CD4-positive, alpha-beta T cell treated with Interleukin-6 for 4 hours (primary cell): ENCODE measurements at regions not wholly inside any gene's neighbourhood (a gene's known extent, or its start where the extent isn't known, plus 50 kb on each side); places are given as distances from the start of the nearest gene placed in this dataset.

Experiments used
- DNase-seq: peaks from one replicate; pipeline ENCODE4 v3.0.0-alpha.2; 2020; ENCODE audit warnings: mixed read lengths

DNA sequence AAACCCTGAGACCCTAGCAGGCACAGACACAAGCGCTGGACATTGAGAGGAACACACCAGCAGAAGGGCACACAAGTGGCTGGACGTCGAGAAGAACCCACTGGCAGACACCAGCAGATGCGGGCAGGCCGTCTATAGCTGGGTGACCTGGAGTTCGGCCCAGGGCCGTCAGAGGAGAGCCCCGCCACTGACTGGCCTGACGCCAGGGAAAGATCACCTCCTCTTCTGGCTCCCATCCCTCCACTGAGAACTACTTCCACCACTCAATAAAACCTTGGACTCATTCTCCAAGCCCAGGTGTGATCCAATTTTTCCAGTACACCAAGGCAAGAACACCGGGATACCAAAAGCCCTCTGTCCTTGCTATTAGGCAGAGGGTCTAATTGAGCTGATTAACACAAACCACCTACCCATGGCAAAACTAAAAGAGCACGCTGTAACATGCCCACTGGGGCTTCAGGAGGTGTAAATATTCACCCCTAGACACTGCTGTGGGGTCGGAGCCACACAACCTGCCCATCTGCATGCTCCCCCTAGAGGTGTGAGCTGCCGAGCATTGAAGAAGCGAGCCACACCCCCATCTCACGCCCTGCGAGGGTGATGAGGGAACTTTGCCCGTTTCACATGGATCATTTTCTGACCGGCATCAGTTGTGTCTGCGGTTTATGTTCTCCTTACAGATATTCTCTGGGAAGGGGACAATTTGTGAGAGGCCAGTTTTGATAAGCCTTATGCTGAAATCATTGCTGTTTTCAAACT is 104.8 kb downstream of the HLX start:
- no peak for DNase-seq

GRCh38 chr1:220990427-220991339 is 111.4 kb downstream of the HLX start:
- DNase-seq: no peak

DNA sequence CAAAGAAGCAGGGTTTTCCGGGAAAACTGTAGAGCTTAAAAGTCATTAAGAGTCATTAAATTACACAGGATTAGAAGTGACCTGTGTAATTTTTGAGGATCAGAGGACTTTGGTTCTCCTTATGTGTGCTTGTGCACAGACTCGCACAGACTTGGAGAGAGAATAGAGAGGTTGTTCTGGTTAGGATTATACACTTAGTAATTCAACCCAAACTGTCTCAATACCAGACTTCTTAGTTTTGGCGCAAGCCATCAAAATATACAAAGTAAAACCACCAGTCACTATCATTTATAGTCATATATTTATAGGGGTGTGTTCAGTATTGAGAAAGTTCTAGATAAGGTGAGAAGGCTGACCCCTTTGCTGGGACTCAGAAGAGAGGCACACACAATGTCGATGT is 112.3 kb downstream of the HLX start:
- no peak for DNase-seq

DNA sequence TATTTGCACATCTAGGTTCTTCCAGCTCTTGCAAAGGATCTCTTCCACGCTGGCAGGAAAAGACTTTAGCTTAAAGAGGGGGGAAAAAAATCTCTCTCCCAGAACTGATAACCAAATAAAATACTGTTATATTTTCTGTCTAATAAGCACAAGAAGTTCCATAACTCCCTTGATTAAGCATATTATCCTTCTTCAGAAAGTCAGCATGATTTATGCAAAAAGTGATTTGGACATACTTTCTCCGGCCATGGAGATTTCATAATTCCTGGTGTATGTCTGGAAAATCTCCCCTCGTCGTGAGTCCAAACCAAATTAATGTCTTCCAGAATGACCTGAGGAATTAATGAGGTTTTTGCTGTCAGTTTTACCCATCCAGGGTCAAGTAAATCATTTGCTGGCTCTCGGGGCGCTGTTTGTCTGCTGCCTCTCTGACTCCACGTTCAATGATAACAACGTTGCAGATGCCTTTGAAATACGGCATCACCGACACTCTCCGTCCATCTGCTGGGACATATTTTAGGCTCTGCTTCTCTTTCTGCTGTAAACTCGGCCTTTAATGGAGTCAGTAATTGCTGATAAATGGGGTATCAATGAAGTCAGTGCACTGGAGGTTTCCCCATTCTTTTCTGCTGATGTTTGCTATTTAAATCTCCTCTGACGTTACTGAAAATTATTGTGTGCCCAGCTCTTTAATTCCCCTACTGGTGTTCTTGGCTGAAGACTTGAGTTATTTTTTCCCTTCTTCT is 112.9 kb downstream of the HLX start:
- DNase-seq: no peak

GRCh38 chr1:220992705-220993052 is 113.4 kb downstream of the HLX start:
- no peak for DNase-seq

- DNase-seq: no peak
Measured at GRCh38 chr1:220994671-220995070, 115.4 kb downstream of the HLX start.

DNA sequence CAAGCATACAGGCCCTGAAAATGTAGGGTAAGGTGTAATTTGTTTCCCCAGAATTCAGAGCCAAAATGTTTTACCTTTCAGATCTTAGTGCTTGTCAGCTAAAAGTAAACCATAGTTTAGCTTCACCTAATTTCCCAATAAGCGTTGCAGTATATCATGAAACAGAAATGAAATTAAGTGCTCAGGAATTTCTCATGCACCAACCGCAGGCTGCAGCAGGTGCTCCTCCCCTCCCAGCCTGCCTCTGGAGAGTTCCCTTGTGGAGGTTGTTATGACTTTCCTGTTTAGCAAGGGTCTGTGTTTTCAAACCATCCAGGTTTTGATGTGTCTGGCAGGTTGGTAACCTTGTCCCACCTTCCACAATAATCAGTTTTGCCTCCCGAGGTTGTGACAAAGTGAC is 118.5 kb downstream of the HLX start:
- no peak for DNase-seq

GRCh38 chr1:220999872-221000863 is 120.9 kb downstream of the HLX start:
- no peak for DNase-seq

DNA sequence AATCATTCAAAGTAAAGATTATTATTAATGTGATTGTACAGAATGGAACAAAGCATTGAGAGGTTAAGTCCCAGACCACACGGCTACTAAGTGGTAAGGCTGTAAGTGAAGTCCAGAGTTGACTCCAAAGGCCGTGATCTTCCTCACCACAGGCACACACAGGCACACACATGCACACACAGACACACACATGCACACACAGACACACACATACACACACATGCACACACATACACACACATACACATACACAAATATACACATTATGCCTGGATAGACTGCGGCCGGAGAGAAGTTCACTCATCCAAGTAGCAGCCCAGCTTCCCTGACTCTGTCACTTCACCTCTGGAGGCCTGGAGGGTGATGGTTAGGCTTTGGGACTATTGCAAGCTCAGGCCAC is 121.9 kb downstream of the HLX start:
- no peak for DNase-seq

DNA sequence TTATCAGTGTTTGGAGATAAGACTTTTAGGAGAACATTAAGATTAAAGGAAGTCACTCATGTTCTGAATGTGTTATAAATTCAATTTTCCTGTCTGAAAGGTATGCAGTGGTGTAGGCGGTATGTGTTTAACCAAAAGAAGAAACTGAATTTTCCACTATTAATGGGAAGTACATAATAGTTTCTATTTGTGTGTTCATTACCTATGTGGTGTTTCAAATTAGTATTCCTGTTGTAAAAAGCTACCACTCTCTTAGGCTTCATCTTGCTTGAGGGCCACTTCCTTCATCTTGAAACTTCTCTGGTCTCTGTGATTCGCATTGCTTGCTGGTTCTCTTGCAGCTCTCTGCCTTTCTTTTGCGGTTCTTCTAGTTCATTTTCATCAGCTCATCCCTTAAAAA is 123.4 kb downstream of the HLX start:
- DNase-seq: no peak

- no peak for DNase-seq
Measured at GRCh38 chr1:221011145-221011544, 131.9 kb downstream of the HLX start.

- no peak for DNase-seq
Measured at GRCh38 chr1:221012120-221012519, 132.9 kb downstream of the HLX start.

DNA sequence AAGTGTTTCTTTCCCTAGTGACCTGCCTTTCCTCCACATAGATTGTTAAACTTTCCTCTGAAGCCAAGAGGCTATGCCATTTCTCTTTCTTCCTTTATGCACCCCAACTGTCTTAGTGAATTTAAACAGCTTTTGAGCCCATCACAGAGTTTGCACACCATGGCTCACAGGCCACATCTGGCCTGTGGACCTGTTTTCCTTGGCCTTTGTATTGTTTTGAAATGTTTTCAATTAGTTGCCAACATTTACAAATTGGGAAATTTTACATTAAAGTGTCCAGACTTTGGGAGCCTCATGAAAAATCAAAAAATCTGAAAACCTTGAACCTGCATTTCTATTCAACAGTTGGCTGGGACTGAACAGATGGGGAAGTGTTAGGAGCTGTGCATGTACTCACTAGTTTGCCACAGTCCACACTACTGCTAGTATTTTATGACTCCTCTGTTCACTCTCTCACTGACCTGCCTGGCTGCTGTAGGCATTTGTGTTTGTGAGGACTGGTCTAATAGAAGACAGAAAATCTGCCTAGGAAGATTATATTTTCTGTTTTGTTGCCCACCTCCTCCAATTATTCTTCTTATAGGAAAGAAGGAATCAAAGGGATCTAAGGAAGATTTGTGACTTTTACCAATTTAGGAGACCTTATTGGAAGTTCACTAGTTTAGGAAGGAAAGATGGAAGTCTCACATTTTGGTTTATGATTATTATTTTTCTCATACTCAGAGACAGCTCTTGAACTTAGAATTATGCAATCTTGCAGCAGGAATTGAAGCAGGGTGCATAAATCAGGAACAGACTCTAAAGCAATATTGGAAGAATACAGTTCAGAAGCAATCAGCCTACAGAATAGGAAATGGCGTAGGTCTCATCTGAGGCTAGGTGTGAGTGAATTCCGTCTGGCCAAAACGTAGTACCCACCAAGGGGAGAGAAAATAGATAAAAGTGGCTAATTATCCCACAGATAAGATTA is 134.7 kb downstream of the HLX start:
- DNase-seq: no peak

DNA sequence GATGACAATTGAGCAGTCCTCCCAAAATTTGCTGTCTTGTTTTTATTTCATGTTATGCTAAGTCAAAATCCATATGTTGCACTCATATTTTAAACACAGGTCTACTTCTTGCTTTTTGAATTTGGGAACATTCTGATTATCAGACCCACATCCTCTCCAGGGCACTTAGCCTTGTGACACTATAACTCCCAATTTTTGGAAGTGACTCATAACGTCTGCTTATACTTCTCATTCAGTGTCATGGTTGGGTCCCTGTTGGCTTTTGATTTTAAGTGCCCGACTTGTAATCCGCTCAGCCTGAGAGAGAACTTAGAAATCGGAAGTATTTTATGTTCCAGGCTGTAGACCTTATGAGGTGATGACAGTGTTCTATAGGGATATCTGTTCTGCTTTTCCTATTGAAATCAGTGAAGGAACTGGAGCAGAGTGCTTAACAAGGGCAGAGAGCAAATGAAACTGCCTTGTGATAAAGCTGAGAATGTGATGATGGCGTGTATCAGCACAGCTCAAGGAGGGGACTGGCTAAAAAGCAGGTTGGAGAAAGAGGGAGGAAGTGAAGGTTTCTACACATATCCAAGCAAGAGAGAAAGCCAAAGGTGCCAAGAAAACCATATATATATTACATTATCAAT is 136.0 kb downstream of the HLX start:
- DNase-seq: no peak

- DNase-seq: no peak
Measured at GRCh38 chr1:221016751-221017150, 137.5 kb downstream of the HLX start.

GRCh38 chr1:221018414-221018813 is 139.2 kb downstream of the HLX start:
- DNase-seq: no peak

DNA sequence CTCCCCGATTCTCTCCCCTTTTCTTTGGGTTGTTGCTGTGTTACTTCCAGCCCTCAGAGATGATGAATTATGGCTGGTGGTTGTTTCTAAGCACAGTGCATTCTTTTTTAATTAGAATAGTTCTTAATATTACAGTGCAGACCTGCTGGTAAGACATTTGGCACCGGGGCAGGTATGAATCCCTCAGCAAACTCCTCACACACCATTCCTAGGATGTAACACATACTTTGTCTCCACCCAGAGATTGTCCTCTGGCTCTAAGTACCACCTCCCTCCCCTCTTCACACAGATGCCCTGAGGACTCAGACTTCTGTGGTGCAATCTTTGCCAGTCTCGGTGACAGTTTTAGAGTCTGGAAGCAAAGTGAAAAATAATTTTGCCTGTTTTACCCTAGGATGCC is 143.1 kb downstream of the HLX start:
- no peak for DNase-seq

- no peak for DNase-seq
Measured at GRCh38 chr1:221023482-221023881, 144.2 kb downstream of the HLX start.

DNA sequence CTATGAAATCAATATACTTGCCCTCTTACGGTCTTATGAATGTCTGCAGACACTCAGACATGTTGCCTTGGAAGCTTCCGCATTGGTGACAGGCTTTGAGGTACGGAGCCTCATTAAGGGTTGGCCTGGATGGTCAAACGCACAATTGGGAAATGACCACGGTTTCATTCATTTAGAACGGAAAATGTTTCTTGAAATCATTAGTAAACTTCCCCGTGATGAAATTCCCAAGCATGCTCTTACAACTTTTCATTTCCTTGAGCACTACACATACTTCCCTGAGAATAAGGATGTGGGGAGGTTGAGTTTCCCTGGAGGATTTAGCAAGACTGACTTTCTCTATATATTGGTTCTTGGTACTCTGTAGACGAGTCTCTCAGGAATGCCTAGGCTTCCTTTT is 146.3 kb downstream of the HLX start:
- no peak for DNase-seq

- DNase-seq: no peak
Measured at GRCh38 chr1:221025956-221026355, 146.7 kb downstream of the HLX start.
